Hematopoietic multipotent progenitor cell treated with erythropoietin and hydrocortisone succinate and interleukin-3 and kit ligand, for 6 days (in vitro differentiated cells): ENCODE measurements at regions not wholly inside any gene's neighbourhood (a gene's known extent, or its start where the extent isn't known, plus 50 kb on each side); places are given as distances from the start of the nearest gene placed in this dataset.
"Not testable (repeated sequence)": the region's sequence is repeated elsewhere in the genome, so short reads cannot be mapped to it uniquely, and the experiment has no call there.

Experiments used
- DNase-seq: peaks from one replicate; pipeline ENCODE4 v3.0.0-alpha.2; 2015

DNA sequence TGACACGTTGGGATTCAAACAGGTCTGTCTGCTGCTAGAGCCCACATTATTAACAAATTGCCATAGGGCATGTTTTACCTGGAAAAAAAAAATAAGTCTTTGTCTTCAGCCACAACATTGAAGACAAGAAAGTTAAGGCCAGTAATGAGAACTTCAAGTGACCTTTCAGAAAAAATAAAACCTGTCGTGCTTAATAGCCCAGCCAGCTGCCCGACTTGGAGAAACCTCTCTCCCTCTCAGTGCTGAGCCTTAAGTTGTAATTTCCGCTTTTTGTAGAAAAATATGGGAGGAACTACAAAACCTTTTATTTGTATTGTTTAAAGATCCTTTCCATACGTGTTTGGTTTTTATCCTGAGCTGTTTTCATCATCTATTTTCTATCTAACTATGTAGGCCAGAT, 454.3 kb upstream of the SLITRK6 start:
- not testable (repeated sequence) for DNase-seq

- not testable (repeated sequence) for DNase-seq
These were observed 456.6 kb upstream of the SLITRK6 start for GRCh38 chr13:86255820-86256219.

DNA sequence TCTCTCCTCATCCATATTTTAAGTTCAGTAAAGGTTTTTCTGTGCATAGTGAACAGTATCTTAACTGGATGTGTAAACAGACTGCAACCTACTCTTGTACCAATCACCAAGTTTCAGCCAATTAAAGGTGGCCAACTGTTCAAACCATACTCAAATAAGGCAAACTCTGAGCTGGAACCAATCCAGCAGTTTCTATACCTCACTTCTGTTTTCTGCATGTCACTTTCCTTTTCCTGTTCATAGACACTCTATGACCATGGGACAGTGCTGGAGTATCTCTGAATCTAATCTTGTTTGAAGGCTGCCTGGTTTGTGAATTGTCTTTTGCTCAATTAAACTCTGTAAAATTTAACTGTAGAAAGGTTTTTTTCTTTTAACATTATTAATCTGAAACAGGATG, 470.3 kb upstream of the SLITRK6 start:
- DNase-seq = no peak

- DNase-seq = no peak
These were observed 483.2 kb upstream of the SLITRK6 start for GRCh38 chr13:86282442-86282841.

GRCh38 chr13:86283031-86283430, 483.8 kb upstream of the SLITRK6 start:
- no peak for DNase-seq

DNA sequence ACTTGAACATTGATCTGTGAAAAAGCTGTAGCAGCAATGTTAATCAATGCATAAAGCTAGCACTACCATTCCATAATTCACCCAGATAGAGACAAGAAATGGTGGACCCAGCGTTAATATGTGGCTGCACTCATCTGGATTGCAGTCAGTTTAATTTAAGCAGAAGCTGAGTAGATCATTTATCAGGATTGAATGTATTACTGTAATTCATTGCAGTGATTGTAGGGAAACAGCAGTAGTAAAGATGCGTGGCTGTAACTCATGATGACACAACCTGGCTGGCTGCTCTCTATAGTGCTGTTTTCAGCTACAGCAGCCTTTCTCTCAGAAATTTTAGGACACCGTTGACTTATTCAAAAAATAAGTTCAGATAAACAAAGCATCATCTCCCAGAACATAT, 499.5 kb upstream of the SLITRK6 start:
- DNase-seq = no peak

DNA sequence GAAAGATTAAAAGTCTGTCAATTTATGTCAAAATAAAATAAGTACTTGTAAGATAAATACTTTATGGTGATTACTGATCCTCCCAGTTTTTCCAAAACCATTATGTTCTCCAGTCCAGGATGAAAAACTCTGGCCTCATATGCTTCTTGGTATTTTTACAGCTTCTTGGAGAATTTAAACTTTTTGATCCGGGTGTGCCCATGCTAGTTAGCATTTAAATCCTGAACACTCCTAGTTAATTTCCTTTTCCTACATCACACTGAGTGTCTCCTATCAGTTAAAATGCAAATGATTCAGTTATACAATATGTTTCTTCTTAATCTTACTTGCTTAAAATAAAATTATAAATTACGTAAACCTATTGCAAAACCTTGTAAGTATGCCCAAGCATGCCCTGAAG, 499.9 kb upstream of the SLITRK6 start:
- no peak for DNase-seq

- no peak for DNase-seq
These were observed 510.7 kb upstream of the SLITRK6 start for GRCh38 chr13:86309881-86310280.

DNA sequence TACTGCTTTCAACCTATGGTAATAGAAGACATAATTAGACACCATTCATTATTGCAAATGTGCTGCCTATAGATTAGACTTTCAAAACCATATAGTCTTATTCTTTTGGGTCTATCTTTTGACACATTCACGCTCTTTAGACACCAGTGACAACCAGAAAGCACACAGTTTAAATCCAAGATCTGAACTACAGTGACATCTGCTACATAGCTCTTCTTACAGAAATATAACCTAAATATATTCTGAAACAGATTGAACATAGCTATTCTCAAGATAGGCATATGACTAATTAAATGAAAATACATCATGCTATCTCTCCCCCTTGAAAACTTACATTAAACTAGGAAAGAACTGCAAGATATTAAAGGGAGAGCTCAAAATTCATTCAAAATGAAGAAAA, 514.2 kb upstream of the SLITRK6 start:
- DNase-seq = no peak

- DNase-seq = no peak
These were observed 519.2 kb upstream of the SLITRK6 start for GRCh38 chr13:86318450-86318849.

- DNase-seq = no peak
These were observed 525.0 kb upstream of the SLITRK6 start for GRCh38 chr13:86324191-86324590.

GRCh38 chr13:86355301-86355700, 556.1 kb upstream of the SLITRK6 start:
- DNase-seq = no peak

DNA sequence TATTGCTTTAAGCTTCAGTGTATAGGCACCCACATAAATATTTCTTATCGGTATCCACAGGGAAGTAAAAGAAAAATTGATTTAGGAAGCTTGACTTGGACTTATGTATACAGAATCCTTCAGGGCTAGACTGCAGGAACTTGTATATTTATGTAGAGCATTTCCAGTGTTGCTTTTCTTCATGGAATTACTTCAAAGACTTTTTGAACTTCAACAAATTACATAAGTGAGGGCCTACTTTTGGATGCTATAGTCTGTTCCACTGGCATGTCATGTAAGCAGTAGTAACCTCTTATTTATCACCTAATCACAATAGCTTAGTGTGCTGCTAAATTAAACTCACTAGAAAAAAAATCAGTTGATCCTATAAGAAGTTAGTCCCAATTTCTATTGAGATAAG, 557.9 kb upstream of the SLITRK6 start:
- DNase-seq = no peak

DNA sequence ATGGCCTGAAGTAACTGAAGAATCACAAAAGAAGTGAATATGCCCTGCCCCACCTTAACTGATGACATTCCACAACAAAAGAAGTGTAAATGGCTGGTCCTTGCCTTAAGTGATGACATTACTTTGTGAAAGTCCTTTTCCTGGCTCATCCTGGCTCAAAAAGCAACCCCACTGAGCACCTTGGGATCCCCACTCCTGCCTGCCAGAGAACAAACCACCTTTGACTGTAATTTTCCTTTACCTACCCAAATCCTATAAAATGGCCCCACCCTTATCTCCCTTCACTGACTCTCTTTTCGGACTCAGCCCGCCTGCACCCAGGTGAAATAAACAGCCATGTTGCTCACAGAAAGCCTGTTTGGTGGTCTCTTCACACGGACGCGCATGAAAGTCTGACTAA, 564.5 kb upstream of the SLITRK6 start:
- not testable (repeated sequence) for DNase-seq

DNA sequence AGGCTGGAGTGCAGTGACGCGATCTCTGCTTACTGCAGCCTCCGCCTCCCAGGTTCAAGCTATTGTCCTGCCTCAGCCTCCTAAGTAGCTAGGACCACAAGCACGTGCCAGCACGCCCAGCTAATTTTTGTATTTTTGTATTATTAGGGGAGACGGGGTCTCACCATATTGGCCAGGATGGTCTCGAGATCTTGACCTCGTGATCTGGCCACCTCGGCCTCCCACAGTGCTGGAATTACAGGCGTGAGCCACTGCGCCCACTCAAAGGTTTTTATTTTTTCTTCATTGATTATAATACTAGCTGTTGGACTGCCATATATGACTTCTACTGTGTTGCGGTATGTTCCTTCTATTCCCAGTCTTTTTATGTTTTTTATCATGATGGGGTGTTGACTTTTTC, 569.7 kb upstream of the SLITRK6 start:
- DNase-seq = no peak

DNA sequence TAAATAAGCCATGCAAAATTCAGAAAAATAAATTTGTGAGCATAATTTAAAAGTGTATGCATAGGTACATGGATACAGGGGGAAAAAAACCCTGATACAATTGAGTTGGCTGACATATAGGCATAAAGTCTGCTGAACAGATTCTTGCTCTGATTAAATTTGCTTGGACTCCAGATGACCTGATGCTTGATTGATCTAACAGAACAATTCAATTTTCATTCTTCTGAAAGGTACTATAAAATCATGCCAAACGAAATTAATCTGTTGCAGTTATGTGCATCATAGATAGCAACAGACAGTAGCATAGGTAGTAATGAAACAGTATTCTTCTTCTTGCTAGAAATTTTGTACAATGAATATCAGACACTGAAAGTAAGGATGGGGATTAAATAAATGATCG, 578.2 kb upstream of the SLITRK6 start:
- no peak for DNase-seq

DNA sequence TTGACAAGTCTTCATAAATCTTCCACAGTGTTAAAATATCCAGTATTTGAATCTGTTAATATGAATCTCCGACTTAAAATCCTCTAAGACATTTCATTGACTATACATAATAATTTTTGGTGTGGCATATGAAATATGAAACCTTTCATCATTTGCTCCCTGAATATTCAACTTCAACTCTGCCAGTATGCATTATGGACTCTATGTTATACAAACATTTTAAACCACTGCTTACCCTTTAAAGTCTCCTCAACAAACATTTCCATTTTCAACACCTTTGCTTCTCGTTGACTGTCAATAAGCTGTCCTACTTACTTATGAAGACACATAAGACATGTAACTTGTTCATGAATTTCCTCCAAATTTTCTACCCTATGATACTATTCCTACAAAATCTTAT, 579.4 kb upstream of the SLITRK6 start:
- DNase-seq = no peak

GRCh38 chr13:86383151-86383550, 583.9 kb upstream of the SLITRK6 start:
- DNase-seq = no peak

GRCh38 chr13:86383561-86383960, 584.3 kb upstream of the SLITRK6 start:
- DNase-seq = no peak

DNA sequence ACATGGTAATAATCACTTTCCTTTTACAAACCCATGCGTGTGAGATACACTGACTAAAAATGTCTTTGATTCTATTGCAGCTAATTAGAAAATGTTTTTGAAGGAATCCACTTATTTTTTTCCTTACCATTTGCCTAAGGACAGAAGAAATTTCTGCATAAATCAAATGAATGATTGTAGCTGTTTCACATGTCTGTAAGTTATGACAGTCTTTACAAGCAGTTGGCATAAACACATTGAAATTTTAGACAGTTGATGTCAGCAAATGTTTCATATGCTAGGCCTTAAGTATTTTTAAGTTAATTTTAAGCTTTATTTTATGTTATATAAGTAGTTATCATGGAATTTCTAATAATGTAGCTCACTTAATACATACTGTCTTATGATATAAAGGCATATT, 598.4 kb upstream of the SLITRK6 start:
- no peak for DNase-seq

DNA sequence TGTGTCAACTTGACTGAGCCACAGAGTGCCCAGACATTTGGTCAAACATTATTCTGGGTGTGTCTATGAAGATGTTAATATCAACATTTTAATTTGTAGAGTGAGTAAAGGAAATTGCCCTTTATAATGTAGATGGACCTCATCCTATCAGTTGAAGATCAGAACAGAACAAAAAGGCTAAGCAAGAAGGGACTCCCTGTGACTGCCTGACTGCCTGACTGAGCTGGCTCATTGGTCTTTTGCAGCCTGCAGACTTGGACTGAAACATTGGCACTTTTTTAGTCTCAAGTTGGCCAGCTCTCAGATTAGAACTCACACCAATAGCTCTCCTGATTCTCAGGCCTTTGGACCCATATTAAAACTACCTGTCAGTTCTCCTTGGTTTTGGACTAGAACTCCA, 600.4 kb upstream of the SLITRK6 start:
- DNase-seq = no peak

DNA sequence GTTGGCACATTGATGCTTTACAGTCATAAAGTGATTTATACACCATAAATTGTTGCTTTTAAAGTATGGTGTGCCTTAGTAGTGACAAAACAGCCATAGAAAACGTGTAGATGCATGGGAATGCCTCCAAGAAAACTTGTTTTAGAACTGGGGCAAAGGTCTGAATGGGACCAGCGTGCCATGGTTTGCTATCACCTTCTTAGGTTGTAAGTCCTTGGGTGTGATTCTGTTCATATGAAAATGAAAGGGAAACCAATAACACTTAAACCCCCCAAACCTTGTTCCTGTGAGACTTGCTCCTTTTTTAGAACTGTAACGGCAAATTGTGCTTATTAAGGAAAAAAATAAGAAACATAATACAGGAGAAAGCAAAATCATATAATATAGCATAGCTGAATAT, 603.3 kb upstream of the SLITRK6 start:
- DNase-seq = no peak

GRCh38 chr13:86403181-86403580, 604.0 kb upstream of the SLITRK6 start:
- no peak for DNase-seq

DNA sequence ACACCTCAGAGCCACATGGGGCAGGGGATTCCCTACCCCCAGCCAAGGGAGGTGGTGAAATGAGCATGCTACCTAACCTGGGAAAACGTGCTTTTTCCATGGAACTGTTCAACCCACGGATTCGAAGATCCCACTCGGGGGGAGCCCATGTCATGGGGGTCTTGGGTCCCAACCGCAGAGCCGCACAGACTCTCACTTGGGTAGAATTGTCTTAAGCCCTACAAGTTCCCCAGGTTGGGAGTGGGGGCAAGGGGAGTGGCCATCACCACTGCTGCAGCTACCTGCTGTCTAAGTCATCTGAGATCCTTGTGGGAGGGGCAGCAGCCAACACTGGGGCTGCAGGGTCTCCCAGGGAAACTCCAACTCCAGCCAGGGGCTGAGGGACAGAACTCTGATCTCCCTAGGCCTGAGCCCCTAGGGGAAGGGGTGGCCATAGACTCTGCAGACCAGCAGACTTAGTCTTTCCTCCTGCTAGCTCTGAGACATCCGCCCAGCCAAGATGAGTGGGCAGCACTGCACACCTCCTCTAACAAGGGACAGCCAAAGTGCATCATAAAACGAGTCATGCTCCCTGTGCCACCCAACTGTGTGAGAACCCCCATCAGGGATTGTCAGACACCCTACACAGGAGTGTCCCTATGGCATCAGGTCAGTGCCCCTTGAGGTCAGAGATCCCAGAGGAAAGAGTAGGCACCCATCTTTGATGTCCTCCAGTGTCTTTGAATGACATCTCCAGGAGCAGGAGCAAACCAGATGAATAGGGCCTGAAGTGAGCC, 610.4 kb upstream of the SLITRK6 start:
- no peak for DNase-seq

GRCh38 chr13:86425170-86425815, 626.1 kb upstream of the SLITRK6 start:
- no peak for DNase-seq
